Smooth muscle cell (in vitro differentiated cells): ENCODE measurements at regions not wholly inside any gene's neighbourhood (a gene's known extent, or its start where the extent isn't known, plus 50 kb on each side); places are given as distances from the start of the nearest gene placed in this dataset.
"Not testable (repeated sequence)": the region's sequence is repeated elsewhere in the genome, so short reads cannot be mapped to it uniquely, and the experiment has no call there.

Source experiments
- DNase-seq: peaks from one replicate; lab custom pipeline; 2025; ENCODE audit not compliant: unreplicated experiment; lab: John Stamatoyannopoulos, UW
- H2AFZ ChIP-seq: fragments of 200-600 bp; sonication (generic); 2 replicates; pipeline ENCODE4 v1.6.0; 2016; ENCODE audit warnings: antibody characterized with exemption, low read depth, mild to moderate bottlenecking
- H3F3A ChIP-seq: fragments of 200-600 bp; sonication (generic); 2 replicates; pipeline ENCODE4 v1.6.0; 2017; ENCODE audit warnings: antibody characterized with exemption, low read depth
- H3K27ac ChIP-seq: fragments of 200-600 bp; sonication (generic); 2 replicates; pipeline ENCODE4 v1.5.1; 2016; ENCODE audit warnings: low read depth, mild to moderate bottlenecking
- H3K27me3 ChIP-seq: fragments of 200-600 bp; sonication (generic); 2 replicates; pipeline ENCODE4 v1.6.1; 2016; ENCODE audit warnings: low read depth, mild to moderate bottlenecking
- H3K36me3 ChIP-seq: fragments of 200-600 bp; sonication (generic); 2 replicates; pipeline ENCODE4 v1.5.1; 2016; ENCODE audit warnings: low read depth
- H3K4me1 ChIP-seq: fragments of 200-600 bp; sonication (generic); 2 replicates; pipeline ENCODE4 v1.5.1; 2016; ENCODE audit warnings: low read depth
- H3K4me2 ChIP-seq: fragments of 200-600 bp; sonication (generic); 2 replicates; pipeline ENCODE4 v1.6.0; 2016; ENCODE audit warnings: mild to moderate bottlenecking
- H3K4me3 ChIP-seq: fragments of 200-600 bp; sonication (generic); 2 replicates; pipeline ENCODE4 v1.5.1; 2016; ENCODE audit warnings: mild to moderate bottlenecking
- H3K79me2 ChIP-seq: fragments of 200-600 bp; sonication (generic); 2 replicates; pipeline ENCODE4 v1.6.0; 2016; ENCODE audit warnings: low read depth, mild to moderate bottlenecking
- H3K9ac ChIP-seq: fragments of 200-600 bp; sonication (generic); 2 replicates; pipeline ENCODE4 v1.6.0; 2016; ENCODE audit warnings: low read depth
- H3K9me3 ChIP-seq: fragments of 200-600 bp; sonication (generic); replicated peaks from 2 replicates; pipeline ENCODE4 v1.5.1; 2016; ENCODE audit warnings: low read depth
- H4K20me1 ChIP-seq: fragments of 200-600 bp; sonication (generic); 2 replicates; pipeline ENCODE4 v1.6.0; 2016; ENCODE audit warnings: low read depth
- WGBS: methylation state at CpG from one replicate; pipeline ENCODE4 v1.1.7; 2016; ENCODE audit warnings: low lambda C conversion rate; 5-methylcytosine and 5-hydroxymethylcytosine counted together
- TF ChIP-seq, protein P1 (sequence below): fragments of 200-600 bp; sonication (generic); IDR thresholded peaks from 2 replicates; pipeline ENCODE4 v1.5.1; 2017; ENCODE audit warnings: borderline replicate concordance, mild to moderate bottlenecking, antibody characterized with exemption; ENCODE audit not compliant: insufficient read depth, poor library complexity, severe bottlenecking

DNA sequence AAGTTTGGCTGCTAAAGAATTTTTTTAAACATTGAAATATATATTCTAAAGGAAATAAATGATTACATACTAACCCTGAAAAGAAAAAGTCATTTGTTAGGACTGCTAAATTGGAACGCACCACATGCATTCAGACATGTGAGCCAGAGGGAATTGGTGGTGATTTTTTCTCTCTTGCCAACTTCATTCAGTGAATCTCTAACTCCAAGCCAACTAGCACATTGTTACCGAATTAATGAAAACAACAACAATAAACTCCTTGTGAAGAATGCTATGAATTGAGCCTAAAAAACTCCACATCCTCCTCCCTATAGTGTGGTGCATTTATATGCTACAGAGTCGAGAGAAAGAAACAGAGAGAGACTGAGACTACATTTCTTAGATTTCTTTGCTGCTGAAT is 135.5 kb upstream of the CACNA2D1 start:
- Histone ChIP-seq H2AFZ (no peak overlapping the region), H3K4me2 (no peak overlapping the region), H3K36me3 (no peaks in the 10 kb centered on the region), H3K27ac (no peak overlapping the region), H3K9me3 (no peaks in the 10 kb centered on the region), H4K20me1 (no peaks in the 10 kb centered on the region), H3K4me1 (no peaks in the 10 kb centered on the region), H3K27me3 (no peaks in the 10 kb centered on the region), H3K9ac (no peak overlapping the region), H3F3A (no peaks in the 10 kb centered on the region), H3K79me2 (no peaks in the 10 kb centered on the region), H3K4me3 (no peak overlapping the region)
- TF ChIP-seq, protein P1, sequence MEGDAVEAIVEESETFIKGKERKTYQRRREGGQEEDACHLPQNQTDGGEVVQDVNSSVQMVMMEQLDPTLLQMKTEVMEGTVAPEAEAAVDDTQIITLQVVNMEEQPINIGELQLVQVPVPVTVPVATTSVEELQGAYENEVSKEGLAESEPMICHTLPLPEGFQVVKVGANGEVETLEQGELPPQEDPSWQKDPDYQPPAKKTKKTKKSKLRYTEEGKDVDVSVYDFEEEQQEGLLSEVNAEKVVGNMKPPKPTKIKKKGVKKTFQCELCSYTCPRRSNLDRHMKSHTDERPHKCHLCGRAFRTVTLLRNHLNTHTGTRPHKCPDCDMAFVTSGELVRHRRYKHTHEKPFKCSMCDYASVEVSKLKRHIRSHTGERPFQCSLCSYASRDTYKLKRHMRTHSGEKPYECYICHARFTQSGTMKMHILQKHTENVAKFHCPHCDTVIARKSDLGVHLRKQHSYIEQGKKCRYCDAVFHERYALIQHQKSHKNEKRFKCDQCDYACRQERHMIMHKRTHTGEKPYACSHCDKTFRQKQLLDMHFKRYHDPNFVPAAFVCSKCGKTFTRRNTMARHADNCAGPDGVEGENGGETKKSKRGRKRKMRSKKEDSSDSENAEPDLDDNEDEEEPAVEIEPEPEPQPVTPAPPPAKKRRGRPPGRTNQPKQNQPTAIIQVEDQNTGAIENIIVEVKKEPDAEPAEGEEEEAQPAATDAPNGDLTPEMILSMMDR, result no peak
- no peak for DNase-seq
- WGBS, result 89% methylated on average over 3 of the region's 3 CpGs

DNA sequence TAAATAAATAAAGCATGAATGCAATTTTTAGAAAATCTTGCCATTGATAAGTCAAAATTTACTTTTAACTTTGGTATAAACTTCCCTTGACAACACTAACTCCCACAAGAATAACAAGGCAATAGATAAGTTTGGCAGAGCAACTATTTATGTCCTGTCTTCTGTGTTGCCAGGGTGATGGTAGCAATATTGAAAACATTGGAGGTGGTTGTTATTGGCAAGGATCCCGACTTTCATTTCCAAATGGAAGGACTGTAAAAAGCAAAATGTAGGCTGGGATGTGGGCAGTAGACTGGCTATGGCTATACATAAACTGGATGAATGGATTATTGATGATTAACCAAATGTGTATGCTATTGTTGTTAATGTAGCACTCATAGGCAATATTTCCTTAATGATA is 134.9 kb upstream of the CACNA2D1 start:
- Histone ChIP-seq H3F3A (no peaks in the 10 kb centered on the region), H3K9me3 (no peaks in the 10 kb centered on the region), H3K4me2 (no peak overlapping the region), H3K27ac (no peak overlapping the region), H3K4me3 (no peak overlapping the region), H3K27me3 (no peaks in the 10 kb centered on the region), H4K20me1 (no peaks in the 10 kb centered on the region), H3K36me3 (no peaks in the 10 kb centered on the region), H3K9ac (no peak overlapping the region), H3K79me2 (no peaks in the 10 kb centered on the region), H3K4me1 (no peaks in the 10 kb centered on the region), H2AFZ (no peak overlapping the region)
- no peak for DNase-seq
- 75% methylated on average over 1 of the region's 1 CpG for WGBS
- TF ChIP-seq, protein P1, result no peak

- H3K4me2 ChIP-seq, result peak overlapping the region; percentile 42
- H4K20me1 ChIP-seq, result no peaks in the 10 kb centered on the region
- no peak overlapping the region for H3K27ac ChIP-seq
- H3K4me1 ChIP-seq, result no peaks in the 10 kb centered on the region
- no peaks in the 10 kb centered on the region for H3K27me3 ChIP-seq
- H2AFZ ChIP-seq, result peak overlapping the region; percentile 16
- H3K36me3 ChIP-seq, result no peaks in the 10 kb centered on the region
- peak; percentile 33 for DNase-seq
- no peak overlapping the region for H3K9ac ChIP-seq
- TF ChIP-seq, protein P1, result peak; percentile 93
- H3K9me3 ChIP-seq, result no peaks in the 10 kb centered on the region
- H3K4me3 ChIP-seq, result no peak overlapping the region
- no peaks in the 10 kb centered on the region for H3K79me2 ChIP-seq
- no peaks in the 10 kb centered on the region for H3F3A ChIP-seq
- WGBS, result 6% methylated on average over 9 of the region's 9 CpGs
Observed at GRCh38 chr7:82572195-82572880, 128.8 kb upstream of the CACNA2D1 start.

DNA sequence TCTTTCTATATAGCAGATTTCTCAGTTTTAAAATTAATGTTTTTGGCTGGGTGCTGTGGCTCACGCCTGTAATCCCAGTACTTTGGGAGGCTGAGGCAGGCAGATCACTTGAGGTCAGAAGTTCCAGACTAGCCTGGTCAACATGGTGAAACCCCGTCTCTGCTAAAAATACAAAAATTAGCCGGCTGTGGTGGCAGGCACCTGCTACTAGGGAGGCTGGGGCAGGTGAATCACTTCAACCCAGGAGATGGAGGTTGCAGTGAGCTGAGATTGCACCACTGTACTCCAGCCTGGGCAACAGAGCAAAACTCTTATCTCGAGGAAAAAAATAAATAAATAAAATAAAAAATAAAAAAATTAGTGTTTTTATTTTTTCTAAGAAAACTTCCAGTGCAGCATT is 127.5 kb upstream of the CACNA2D1 start:
- not testable (repeated sequence) for H3F3A ChIP-seq, H3K36me3 ChIP-seq, H3K79me2 ChIP-seq, H3K4me3 ChIP-seq, H2AFZ ChIP-seq, H3K9me3 ChIP-seq, H3K4me1 ChIP-seq, DNase-seq, H4K20me1 ChIP-seq, H3K4me2 ChIP-seq, H3K27me3 ChIP-seq, H3K27ac ChIP-seq, H3K9ac ChIP-seq
- 94% methylated on average over 4 of the region's 4 CpGs for WGBS
